ENCODE measurements at regions not wholly inside any gene's neighbourhood (a gene's known extent, or its start where the extent isn't known, plus 50 kb on each side); places are given as distances from the start of the nearest gene placed in this dataset.

GRCh38 chr21:23968722-23969647 lies 1638.3 kb downstream of the MRPL39 start:
- Mint-ChIP-seq H3K4me1 (ENCODE audit: low read depth, unreplicated experiment) (peaks cover 8% of the 10 kb centered on the region), H3K9me3 (ENCODE audit: low read depth, unreplicated experiment) (peaks cover 3% of the 10 kb centered on the region), H3K4me3 (ENCODE audit: low read depth, unreplicated experiment) (peak overlapping the region; percentile 4), H3K36me3 (ENCODE audit: insufficient read depth, unreplicated experiment) (no peaks in the 10 kb centered on the region), H3K27me3 (ENCODE audit: unreplicated experiment) (no peaks in the 10 kb centered on the region), H3K27ac (ENCODE audit: unreplicated experiment) (no peak overlapping the region)
- BruUV-seq (replicated peaks), result no TSS peak
- CTCF ChIA-PET, result no interaction called here
- DNase-seq, result peak; percentile 56
- TF ChIP-seq CTCF (IDR thresholded peaks at IDR 0.05; ENCODE audit: unreplicated experiment), result peak; percentile 24
- intact Hi-C loops (cut with micrococcal nuclease; ENCODE audit: unreplicated experiment), result loop anchor here (5.0 kb wide), 1 partner anchor 117 kb away; no protein-coding TSS in a partner anchor

GRCh38 chr21:23968008-23968407 lies 1639.3 kb downstream of the MRPL39 start:
- CTCF ChIA-PET, result no interaction called here
- no TSS peak for BruUV-seq (replicated peaks)
- intact Hi-C loops (cut with micrococcal nuclease; ENCODE audit: unreplicated experiment), result loop anchor here (5.0 kb wide), 1 partner anchor 116 kb away; no protein-coding TSS in a partner anchor

GRCh38 chr21:23963454-23963853 lies 1643.8 kb downstream of the MRPL39 start:
- H3K4me1 Mint-ChIP-seq (ENCODE audit: low read depth, unreplicated experiment), result no peaks in the 10 kb centered on the region
- no peak for TF ChIP-seq CTCF (IDR thresholded peaks at IDR 0.05; ENCODE audit: unreplicated experiment)
- intact Hi-C loops (cut with micrococcal nuclease; ENCODE audit: unreplicated experiment), result no loop called here
- H3K4me3 Mint-ChIP-seq (ENCODE audit: low read depth, unreplicated experiment), result no peak overlapping the region
- no peak for DNase-seq
- no peak overlapping the region for H3K27ac Mint-ChIP-seq (ENCODE audit: unreplicated experiment)
- H3K36me3 Mint-ChIP-seq (ENCODE audit: insufficient read depth, unreplicated experiment), result no peaks in the 10 kb centered on the region
- no peaks in the 10 kb centered on the region for H3K27me3 Mint-ChIP-seq (ENCODE audit: unreplicated experiment)
- CTCF ChIA-PET, result no interaction called here
- BruUV-seq (replicated peaks), result no TSS peak
- no peaks in the 10 kb centered on the region for H3K9me3 Mint-ChIP-seq (ENCODE audit: low read depth, unreplicated experiment)

More at GRCh38 chr21:23968008-23968407, 1639.3 kb downstream of the MRPL39 start:
- Mint-ChIP-seq H3K4me3 (ENCODE audit: low read depth, unreplicated experiment) (no peak overlapping the region), H3K27ac (ENCODE audit: unreplicated experiment) (no peak overlapping the region), H3K36me3 (ENCODE audit: insufficient read depth, unreplicated experiment) (no peaks in the 10 kb centered on the region), H3K9me3 (ENCODE audit: low read depth, unreplicated experiment) (peaks cover 3% of the 10 kb centered on the region), H3K4me1 (ENCODE audit: low read depth, unreplicated experiment) (peaks cover 8% of the 10 kb centered on the region), H3K27me3 (ENCODE audit: unreplicated experiment) (no peaks in the 10 kb centered on the region)
- DNase-seq, result no peak
- no peak for TF ChIP-seq CTCF (IDR thresholded peaks at IDR 0.05; ENCODE audit: unreplicated experiment)

GRCh38 chr21:23960769-23961168 lies 1646.5 kb downstream of the MRPL39 start:
- CTCF ChIA-PET, result no interaction called here
- H3K4me1 Mint-ChIP-seq (ENCODE audit: low read depth, unreplicated experiment), result no peaks in the 10 kb centered on the region
- no TSS peak for BruUV-seq (replicated peaks)
- no peak overlapping the region for H3K27ac Mint-ChIP-seq (ENCODE audit: unreplicated experiment)
- intact Hi-C loops (cut with micrococcal nuclease; ENCODE audit: unreplicated experiment), result no loop called here
- DNase-seq, result no peak
- no peak for TF ChIP-seq CTCF (IDR thresholded peaks at IDR 0.05; ENCODE audit: unreplicated experiment)
- no peaks in the 10 kb centered on the region for H3K9me3 Mint-ChIP-seq (ENCODE audit: low read depth, unreplicated experiment)
- H3K36me3 Mint-ChIP-seq (ENCODE audit: insufficient read depth, unreplicated experiment), result no peaks in the 10 kb centered on the region
- no peaks in the 10 kb centered on the region for H3K27me3 Mint-ChIP-seq (ENCODE audit: unreplicated experiment)
- no peak overlapping the region for H3K4me3 Mint-ChIP-seq (ENCODE audit: low read depth, unreplicated experiment)

Measured in Calu3 (cell line).